H9 (cell line): ENCODE measurements at regions not wholly inside any gene's neighbourhood (a gene's known extent, or its start where the extent isn't known, plus 50 kb on each side); places are given as distances from the start of the nearest gene placed in this dataset.

Source experiments
- DNase-seq: peaks from one replicate; pipeline ENCODE4 v3.0.0-alpha.2; 2017
- H2AFZ ChIP-seq: one replicate; pipeline ENCODE4 v1.6.1; 2013; ENCODE audit warnings: mild to moderate bottlenecking, low read length, control low read depth, moderate library complexity
- H2AK5ac ChIP-seq: 2 replicates; pipeline ENCODE4 v1.6.1; 2013; ENCODE audit warnings: low read length, control low read depth, mixed read lengths; ENCODE audit not compliant: insufficient read length
- H2BK120ac ChIP-seq: one replicate; pipeline ENCODE4 v1.6.1; 2013; ENCODE audit warnings: low read depth, mild to moderate bottlenecking, low read length, control low read depth, inconsistent platforms; ENCODE audit not compliant: poor library complexity, severe bottlenecking
- H2BK12ac ChIP-seq: 2 replicates; pipeline ENCODE4 v1.6.1; 2013; ENCODE audit warnings: low read length, control low read depth, mixed read lengths, low read depth; ENCODE audit not compliant: insufficient read length
- H2BK15ac ChIP-seq: 2 replicates; pipeline ENCODE4 v1.6.1; 2013; ENCODE audit warnings: low read depth, low read length, control low read depth
- H2BK20ac ChIP-seq: one replicate; pipeline ENCODE4 v1.6.1; 2013; ENCODE audit warnings: low read depth, mild to moderate bottlenecking, low read length, control low read depth, inconsistent platforms; ENCODE audit not compliant: poor library complexity, severe bottlenecking
- H2BK5ac ChIP-seq: 2 replicates; pipeline ENCODE4 v1.6.1; 2013; ENCODE audit warnings: low read length, control low read depth, mixed read lengths; ENCODE audit not compliant: insufficient read length
- H3K14ac ChIP-seq: 2 replicates; pipeline ENCODE4 v1.6.1; 2013; ENCODE audit warnings: low read length, control low read depth; ENCODE audit not compliant: insufficient read depth
- H3K18ac ChIP-seq: 2 replicates; pipeline ENCODE4 v1.6.1; 2013; ENCODE audit warnings: low read depth, mild to moderate bottlenecking, mixed read lengths, low read length, control low read depth; ENCODE audit not compliant: insufficient read length
- H3K23ac ChIP-seq: 2 replicates; pipeline ENCODE4 v1.6.1; 2013; ENCODE audit warnings: low read length, control low read depth, mixed read lengths, low read depth; ENCODE audit not compliant: insufficient read length
- H3K23me2 ChIP-seq: 2 replicates; pipeline ENCODE4 v1.6.1; 2013; ENCODE audit warnings: low read depth, mild to moderate bottlenecking, mixed read lengths, low read length, control low read depth; ENCODE audit not compliant: insufficient read length, poor library complexity, severe bottlenecking
- H3K27ac ChIP-seq: 2 replicates; pipeline ENCODE4 v1.5.1; 2013; ENCODE audit warnings: low read length, control low read depth, mixed read lengths, low read depth; ENCODE audit not compliant: insufficient read length
- H3K27me3 ChIP-seq: 2 replicates; pipeline ENCODE4 v1.6.1; 2013; ENCODE audit warnings: low read length, control low read depth, inconsistent platforms; ENCODE audit not compliant: insufficient read depth
- H3K4ac ChIP-seq: 2 replicates; pipeline ENCODE4 v1.6.1; 2013; ENCODE audit warnings: low read depth, mild to moderate bottlenecking, control low read depth, inconsistent platforms, low read length, moderate library complexity
- H3K4me1 ChIP-seq: 2 replicates; pipeline ENCODE4 v1.6.1; 2013; ENCODE audit warnings: low read length, control low read depth, inconsistent platforms; ENCODE audit not compliant: insufficient read depth
- H3K4me2 ChIP-seq: 2 replicates; pipeline ENCODE4 v1.6.1; 2013; ENCODE audit warnings: low read length, control low read depth, mixed read lengths; ENCODE audit not compliant: insufficient read length, insufficient read depth
- H3K56ac ChIP-seq: 2 replicates; pipeline ENCODE4 v1.6.1; 2013; ENCODE audit warnings: low read depth, mild to moderate bottlenecking, mixed read lengths, low read length, control low read depth; ENCODE audit not compliant: insufficient read length
- H3K79me1 ChIP-seq: 2 replicates; pipeline ENCODE4 v1.6.1; 2013; ENCODE audit warnings: low read depth, mild to moderate bottlenecking, moderate library complexity, low read length, control low read depth, inconsistent platforms; ENCODE audit not compliant: insufficient read depth, poor library complexity, severe bottlenecking
- H3K79me2 ChIP-seq: 2 replicates; pipeline ENCODE4 v1.6.1; 2013; ENCODE audit warnings: low read length, control low read depth, inconsistent platforms; ENCODE audit not compliant: insufficient read depth
- H3K9ac ChIP-seq: 2 replicates; pipeline ENCODE4 v1.6.1; 2013; ENCODE audit warnings: low read length, control low read depth, mixed read lengths; ENCODE audit not compliant: insufficient read length; ENCODE audit errors: extremely low read depth
- H3K9me3 ChIP-seq: one replicate; pipeline ENCODE4 v1.6.1; 2013; ENCODE audit warnings: low read depth, low read length, inconsistent platforms; ENCODE audit not compliant: control insufficient read depth
- H3T11ph ChIP-seq: one replicate; pipeline ENCODE4 v1.6.1; 2013; ENCODE audit warnings: mild to moderate bottlenecking, low read length, control low read depth, inconsistent platforms
- H4K20me1 ChIP-seq: one replicate; pipeline ENCODE4 v1.6.1; 2013; ENCODE audit not compliant: control insufficient read depth, insufficient read length, insufficient read depth
- H4K5ac ChIP-seq: 2 replicates; pipeline ENCODE4 v1.6.1; 2013; ENCODE audit warnings: low read depth, mild to moderate bottlenecking, mixed read lengths, low read length, control low read depth; ENCODE audit not compliant: insufficient read length
- H4K8ac ChIP-seq: replicated peaks from 2 replicates; pipeline ENCODE4 v1.6.1; 2013; ENCODE audit warnings: low read length, control low read depth, mixed read lengths, low read depth; ENCODE audit not compliant: insufficient read length
- H4K91ac ChIP-seq: 2 replicates; pipeline ENCODE4 v1.6.1; 2013; ENCODE audit warnings: low read depth, mild to moderate bottlenecking, moderate library complexity, mixed read lengths, low read length, control low read depth; ENCODE audit not compliant: insufficient read length
- H3K27ac Mint-ChIP-seq, 3 experiments: 2 replicates in 2 of 3; 3 replicates in 1 of 3; pipeline ENCODE4 v1.8.0; 2020 to 2021; ENCODE audit warnings: mixed read lengths in 3 of 3, mild to moderate bottlenecking in 1 of 3, moderate library complexity in 1 of 3
- H3K27me3 Mint-ChIP-seq: 2 replicates; pipeline ENCODE4 v1.8.0; 2021; ENCODE audit warnings: low read depth, mild to moderate bottlenecking, moderate library complexity, mixed read lengths
- H3K36me3 Mint-ChIP-seq, 3 experiments: 2 replicates in 2 of 3; 3 replicates in 1 of 3; pipeline ENCODE4 v1.8.0; 2020 to 2021; ENCODE audit warnings: low read depth in 3 of 3, mixed read lengths in 3 of 3; ENCODE audit not compliant: insufficient read depth in 1 of 3
- H3K4me1 Mint-ChIP-seq, 2 experiments: 2 replicates each; pipeline ENCODE4 v1.8.0; 2020; ENCODE audit warnings: mixed read lengths in 2 of 2
- H3K4me3 Mint-ChIP-seq, 2 experiments: 2 replicates in 1 of 2; 3 replicates in 1 of 2; pipeline ENCODE4 v1.8.0; 2020 to 2021; ENCODE audit warnings: mild to moderate bottlenecking in 2 of 2, mixed read lengths in 2 of 2, moderate library complexity in 1 of 2
- H3K9me3 Mint-ChIP-seq, 2 experiments: 2 replicates in 1 of 2; 3 replicates in 1 of 2; pipeline ENCODE4 v1.8.0; 2020; ENCODE audit warnings: mild to moderate bottlenecking in 2 of 2, mixed read lengths in 2 of 2, moderate library complexity in 1 of 2
- CTCF ChIP-seq: fragments of 200-600 bp; sonication (generic); conservative IDR thresholded peaks from 3 replicates; pipeline ENCODE4 v1.8.0; 2021; ENCODE audit warnings: antibody characterized with exemption, mild to moderate bottlenecking
- WGBS: extraction: QIAGEN DNeasy Blood & Tissue Kit; methylation state at CpG from one replicate; pipeline ENCODE4 v1.1.7; 2013; ENCODE audit warnings: missing lambda C conversion rate, low lambda C conversion rate, mixed read lengths; ENCODE audit not compliant: insufficient read length; ENCODE audit errors: extremely low coverage; 5-methylcytosine and 5-hydroxymethylcytosine counted together

GRCh38 chr2:82675186-82675585 is 1783.9 kb downstream of the SUCLG1 start:
- H3K27me3 ChIP-seq: no peaks in the 10 kb centered on the region
- no peak overlapping the region for H3K18ac ChIP-seq
- no peak overlapping the region for H2BK12ac ChIP-seq
- H3K79me2 ChIP-seq: no peaks in the 10 kb centered on the region
- no peak overlapping the region for H2BK20ac ChIP-seq
- no peak overlapping the region for H2AK5ac ChIP-seq
- Mint-ChIP-seq H3K4me3 (no peak overlapping the region), H3K9me3 (peaks cover 3 to 7% of the 10 kb centered on the region in 2 experiments; a peak in 2 of 5 replicates), H3K36me3 (no peaks in the 10 kb centered on the region; a peak in 1 of 7 replicates), H3K4me1 (no peaks in the 10 kb centered on the region), H3K27me3 (no peaks in the 10 kb centered on the region), H3K27ac (no peak overlapping the region)
- H4K91ac ChIP-seq: no peak overlapping the region
- H3K4ac ChIP-seq: no peak overlapping the region
- no peak overlapping the region for H4K8ac ChIP-seq
- H2AFZ ChIP-seq: no peak overlapping the region
- no peak overlapping the region for H2BK120ac ChIP-seq
- H4K20me1 ChIP-seq: no peaks in the 10 kb centered on the region
- no peak overlapping the region for H3K56ac ChIP-seq
- no peak overlapping the region for H3T11ph ChIP-seq
- no peaks in the 10 kb centered on the region for H3K23me2 ChIP-seq
- no peak overlapping the region for H3K27ac ChIP-seq
- no CpG with 5 or more reads among the region's 2 CpGs for WGBS
- TF ChIP-seq CTCF: no peak
- no peak overlapping the region for H2BK15ac ChIP-seq
- no peak overlapping the region for H3K9ac ChIP-seq
- H3K4me2 ChIP-seq: no peak overlapping the region
- no peak for DNase-seq
- no peak overlapping the region for H4K5ac ChIP-seq
- H3K23ac ChIP-seq: no peak overlapping the region
- H3K14ac ChIP-seq: no peak overlapping the region
- no peaks in the 10 kb centered on the region for H3K79me1 ChIP-seq
- no peak overlapping the region for H2BK5ac ChIP-seq
- no peaks in the 10 kb centered on the region for H3K9me3 ChIP-seq
- H3K4me1 ChIP-seq: no peaks in the 10 kb centered on the region
